ENCODE measurements at regions not wholly inside any gene's neighbourhood (a gene's known extent, or its start where the extent isn't known, plus 50 kb on each side); places are given as distances from the start of the nearest gene placed in this dataset.
"Not testable (repeated sequence)": the region's sequence is repeated elsewhere in the genome, so short reads cannot be mapped to it uniquely, and the experiment has no call there.

GRCh38 chr22:48729499-48730171, 1098.0 kb downstream of the BRD1 start:
- DNase-seq (ENCODE audit: low read depth): no peak

GRCh38 chr22:48727454-48728058, 1100.1 kb downstream of the BRD1 start:
- no peak for DNase-seq (ENCODE audit: low read depth)

GRCh38 chr22:48724899-48725298, 1102.8 kb downstream of the BRD1 start:
- no peak for DNase-seq (ENCODE audit: low read depth)

- no peak for DNase-seq (ENCODE audit: low read depth)
Measured at GRCh38 chr22:48722661-48723060, 1105.0 kb downstream of the BRD1 start.

- no peak for DNase-seq (ENCODE audit: low read depth)
Measured at GRCh38 chr22:48721395-48721669, 1106.3 kb downstream of the BRD1 start.

GRCh38 chr22:48720662-48721394, 1106.8 kb downstream of the BRD1 start:
- no peak for DNase-seq (ENCODE audit: low read depth)

GRCh38 chr22:48719978-48720661, 1107.6 kb downstream of the BRD1 start:
- DNase-seq (ENCODE audit: low read depth): no peak

GRCh38 chr22:48718818-48719500, 1108.7 kb downstream of the BRD1 start:
- DNase-seq (ENCODE audit: low read depth): no peak

- DNase-seq (ENCODE audit: low read depth): no peak
Measured at GRCh38 chr22:48717883-48718817, 1109.5 kb downstream of the BRD1 start.

GRCh38 chr22:48717076-48717810, 1110.4 kb downstream of the BRD1 start:
- no peak for DNase-seq (ENCODE audit: low read depth)

GRCh38 chr22:48716154-48716553, 1111.5 kb downstream of the BRD1 start:
- DNase-seq (ENCODE audit: low read depth): not testable (repeated sequence)

- no peak for DNase-seq (ENCODE audit: low read depth)
Measured at GRCh38 chr22:48715511-48715910, 1112.2 kb downstream of the BRD1 start.

- no peak for DNase-seq (ENCODE audit: low read depth)
Measured at GRCh38 chr22:48714231-48714630, 1113.4 kb downstream of the BRD1 start.

- DNase-seq (ENCODE audit: low read depth): no peak
Measured at GRCh38 chr22:48713272-48714205, 1114.1 kb downstream of the BRD1 start.

GRCh38 chr22:48712558-48713271, 1115.0 kb downstream of the BRD1 start:
- no peak for DNase-seq (ENCODE audit: low read depth)

GRCh38 chr22:48711669-48712068, 1116.0 kb downstream of the BRD1 start:
- DNase-seq (ENCODE audit: low read depth): no peak

- DNase-seq (ENCODE audit: low read depth): no peak
Measured at GRCh38 chr22:48711031-48711431, 1116.6 kb downstream of the BRD1 start.

GRCh38 chr22:48710410-48710809, 1117.3 kb downstream of the BRD1 start:
- DNase-seq (ENCODE audit: low read depth): no peak

GRCh38 chr22:48709976-48710375, 1117.7 kb downstream of the BRD1 start:
- DNase-seq (ENCODE audit: low read depth): no peak
